ENCODE measurements at regions not wholly inside any gene's neighbourhood (a gene's known extent, or its start where the extent isn't known, plus 50 kb on each side); places are given as distances from the start of the nearest gene placed in this dataset.

- H2BK15ac ChIP-seq (ENCODE audit: low read depth, low read length) = no peak overlapping the region
- H2BK5ac ChIP-seq (ENCODE audit: insufficient read length, low read length) = no peak overlapping the region
- Mint-ChIP-seq H3K4me1 (peaks cover 6 to 14% of the 10 kb centered on the region in 2 experiments; a peak in 3 of 4 replicates), H3K27ac (no peak overlapping the region), H3K9me3 (no peaks in the 10 kb centered on the region; a peak in 2 of 5 replicates), H3K36me3 (ENCODE audit: insufficient read depth in 1 of 3, low read depth in 3 of 3) (no peaks in the 10 kb centered on the region), H3K4me3 (no peak overlapping the region), H3K27me3 (ENCODE audit: low read depth) (peaks cover 2% of the 10 kb centered on the region)
- no peak overlapping the region for H4K5ac ChIP-seq (ENCODE audit: insufficient read length, low read depth, low read length)
- H3K23me2 ChIP-seq (ENCODE audit: insufficient read length, low read depth, low read length, poor library complexity, severe bottlenecking) = no peaks in the 10 kb centered on the region
- no peak overlapping the region for H2AK5ac ChIP-seq (ENCODE audit: insufficient read length, low read length)
- H3K4me2 ChIP-seq (ENCODE audit: insufficient read depth, insufficient read length, low read length) = no peak overlapping the region
- H2BK20ac ChIP-seq (ENCODE audit: low read depth, low read length, poor library complexity, severe bottlenecking) = no peak overlapping the region
- no peaks in the 10 kb centered on the region for H3K79me2 ChIP-seq (ENCODE audit: insufficient read depth, low read length)
- H3T11ph ChIP-seq (ENCODE audit: low read length) = no peak overlapping the region
- H3K4ac ChIP-seq (ENCODE audit: low read depth, low read length) = no peak overlapping the region
- H3K14ac ChIP-seq (ENCODE audit: insufficient read depth, low read length) = no peak overlapping the region
- no CpG with 5 or more reads among the region's 4 CpGs for WGBS (ENCODE audit: extremely low coverage, insufficient read length, low lambda C conversion rate)
- no peak for DNase-seq
- H4K20me1 ChIP-seq (ENCODE audit: control insufficient read depth, insufficient read depth, insufficient read length) = no peaks in the 10 kb centered on the region
- H3K18ac ChIP-seq (ENCODE audit: insufficient read length, low read depth, low read length) = no peak overlapping the region
- no peaks in the 10 kb centered on the region for H3K79me1 ChIP-seq (ENCODE audit: insufficient read depth, low read depth, low read length, poor library complexity, severe bottlenecking)
- no peak overlapping the region for H3K56ac ChIP-seq (ENCODE audit: insufficient read length, low read depth, low read length)
- H2AFZ ChIP-seq (ENCODE audit: low read length) = no peak overlapping the region
- H3K27ac ChIP-seq (ENCODE audit: insufficient read length, low read depth, low read length) = no peak overlapping the region
- no peaks in the 10 kb centered on the region for H3K4me1 ChIP-seq (ENCODE audit: insufficient read depth, low read length)
- H4K91ac ChIP-seq (ENCODE audit: insufficient read length, low read depth, low read length) = no peak overlapping the region
- no peak overlapping the region for H3K9ac ChIP-seq (ENCODE audit: extremely low read depth, insufficient read length, low read length)
- H3K23ac ChIP-seq (ENCODE audit: insufficient read length, low read depth, low read length) = no peak overlapping the region
- no peak overlapping the region for H2BK12ac ChIP-seq (ENCODE audit: insufficient read length, low read depth, low read length)
- no peak overlapping the region for H2BK120ac ChIP-seq (ENCODE audit: low read depth, low read length, poor library complexity, severe bottlenecking)
- no peak for TF ChIP-seq CTCF (conservative IDR thresholded peaks at IDR 0.05)
- no peaks in the 10 kb centered on the region for H3K9me3 ChIP-seq (ENCODE audit: control insufficient read depth, low read depth, low read length)
- no peak overlapping the region for H4K8ac ChIP-seq (replicated peaks; ENCODE audit: insufficient read length, low read depth, low read length)
- no peaks in the 10 kb centered on the region for H3K27me3 ChIP-seq (ENCODE audit: insufficient read depth, low read length)
These were observed 175.4 kb upstream of the RREB1 start for GRCh38 chr6:6932341-6932740.
